CD4-positive, alpha-beta T cell treated with Interleukin-2 at 100 ng/mL for 4 hours (primary cell): ENCODE measurements at regions not wholly inside any gene's neighbourhood (a gene's known extent, or its start where the extent isn't known, plus 50 kb on each side); places are given as distances from the start of the nearest gene placed in this dataset.
"Not testable (repeated sequence)": the region's sequence is repeated elsewhere in the genome, so short reads cannot be mapped to it uniquely, and the experiment has no call there.

Source experiments
- DNase-seq: peaks from one replicate; pipeline ENCODE4 v3.0.0-alpha.2; 2020; ENCODE audit warnings: low spot score

DNA sequence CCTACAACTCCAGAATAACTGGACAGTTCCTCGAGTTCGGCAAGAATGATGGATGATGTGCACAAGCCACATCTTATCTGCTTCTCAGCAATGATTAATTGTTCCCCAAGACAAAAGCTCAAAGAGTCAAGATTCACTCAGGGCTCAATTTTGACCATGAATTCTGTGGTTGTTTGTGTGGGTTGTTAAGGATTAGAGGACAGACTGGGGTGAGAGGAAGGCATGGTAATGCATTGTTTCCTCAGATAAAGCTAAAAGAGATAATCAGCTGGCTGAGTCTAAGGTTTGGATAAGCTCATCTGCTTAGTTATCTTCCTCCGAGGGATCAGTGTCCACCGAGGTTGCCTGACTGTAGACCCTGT, 161.0 kb downstream of the CPEB2 start:
- no peak for DNase-seq

DNA sequence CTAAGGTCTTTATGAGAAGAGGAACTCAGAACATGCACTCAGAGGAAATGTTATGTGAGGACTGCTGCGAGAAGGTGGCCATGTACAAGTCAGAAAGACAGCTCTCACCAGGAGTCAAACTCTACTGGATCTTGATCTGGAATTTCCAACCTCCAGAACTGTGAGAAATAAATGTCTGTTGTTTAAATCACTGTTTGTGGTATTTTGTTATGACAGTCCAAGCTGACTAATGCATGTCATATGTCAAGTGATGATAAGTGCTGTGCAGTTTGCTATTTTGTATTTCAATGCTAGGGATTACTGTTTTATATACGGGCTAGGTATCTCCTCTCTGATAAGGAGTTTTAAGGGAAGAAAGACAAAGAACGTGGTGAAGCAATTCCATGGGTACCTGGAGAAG, 162.3 kb downstream of the CPEB2 start:
- no peak for DNase-seq

DNA sequence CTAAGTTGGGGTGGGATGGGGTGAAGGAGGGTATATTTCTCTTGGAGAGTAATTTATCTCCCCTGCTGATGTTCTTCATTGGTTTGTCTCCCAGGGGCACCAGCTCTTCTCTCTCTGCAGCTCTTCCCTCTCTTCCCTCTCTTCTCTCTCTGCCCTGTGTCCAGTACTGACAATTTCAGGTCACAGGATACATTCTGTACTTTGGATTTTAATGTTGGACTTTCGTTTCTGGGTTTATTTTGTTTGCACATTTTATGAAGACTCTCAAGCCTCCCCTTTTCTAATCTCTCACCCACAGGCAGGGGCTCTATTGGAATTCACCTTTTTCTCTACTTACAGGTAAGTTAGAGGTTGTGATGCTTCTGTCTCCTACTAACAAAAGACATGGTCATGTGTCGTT, 165.5 kb downstream of the CPEB2 start:
- DNase-seq = no peak

DNA sequence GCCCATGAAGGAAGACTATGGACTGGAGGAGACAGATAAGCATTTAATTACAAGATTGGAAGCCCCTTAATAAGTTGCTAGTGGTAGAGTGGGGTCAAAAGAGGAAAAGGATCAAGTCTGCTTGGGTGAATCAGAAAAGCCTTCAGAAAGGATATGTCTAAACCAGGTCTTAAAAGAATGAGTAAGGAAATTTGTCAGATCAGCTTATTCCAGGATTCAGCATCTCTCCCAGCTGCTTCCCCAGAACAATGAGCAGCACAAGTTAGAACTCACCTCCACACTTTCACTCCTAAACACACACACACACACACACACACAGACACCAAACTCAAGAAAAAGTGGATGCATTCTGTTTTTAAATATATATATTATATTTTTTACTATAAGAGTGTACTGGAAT, 166.5 kb downstream of the CPEB2 start:
- no peak for DNase-seq

DNA sequence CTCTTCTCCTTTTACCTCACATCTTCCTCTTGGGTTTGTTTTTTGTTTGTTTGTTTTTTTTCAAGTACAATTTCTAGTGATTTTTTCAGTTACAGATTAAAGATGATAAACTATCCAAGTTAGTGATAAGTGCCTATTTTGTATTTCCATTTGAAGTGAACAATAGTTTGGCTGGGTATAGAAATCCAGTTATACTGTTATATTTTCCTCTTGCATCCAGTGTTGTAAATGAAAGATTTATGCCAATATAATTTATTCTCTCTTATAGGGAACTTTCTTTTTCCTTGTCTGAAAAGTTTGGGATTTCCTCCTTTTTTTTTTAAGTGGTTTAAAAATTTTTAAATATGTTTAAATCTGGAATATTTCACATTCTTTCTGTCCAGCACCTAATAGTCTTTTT, 169.4 kb downstream of the CPEB2 start:
- DNase-seq = no peak

DNA sequence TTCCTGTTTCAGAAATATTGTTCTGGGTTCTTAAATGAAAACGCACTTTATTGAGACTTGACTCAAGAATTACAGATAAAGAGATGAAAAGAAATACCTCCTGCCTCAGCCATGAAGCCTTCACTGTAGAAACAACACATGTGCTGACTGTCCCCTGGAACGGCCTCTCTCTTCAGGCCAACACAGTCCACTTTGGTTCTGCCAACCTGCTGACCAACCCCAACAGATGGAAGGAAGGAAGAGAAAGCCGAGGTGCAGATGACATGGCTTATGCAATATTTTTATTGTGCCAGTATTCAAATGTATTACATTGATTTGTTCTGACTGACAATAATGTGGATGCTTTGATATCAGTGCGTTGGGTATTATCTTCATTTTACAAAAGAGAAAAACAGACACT, 171.0 kb downstream of the CPEB2 start:
- DNase-seq = no peak

DNA sequence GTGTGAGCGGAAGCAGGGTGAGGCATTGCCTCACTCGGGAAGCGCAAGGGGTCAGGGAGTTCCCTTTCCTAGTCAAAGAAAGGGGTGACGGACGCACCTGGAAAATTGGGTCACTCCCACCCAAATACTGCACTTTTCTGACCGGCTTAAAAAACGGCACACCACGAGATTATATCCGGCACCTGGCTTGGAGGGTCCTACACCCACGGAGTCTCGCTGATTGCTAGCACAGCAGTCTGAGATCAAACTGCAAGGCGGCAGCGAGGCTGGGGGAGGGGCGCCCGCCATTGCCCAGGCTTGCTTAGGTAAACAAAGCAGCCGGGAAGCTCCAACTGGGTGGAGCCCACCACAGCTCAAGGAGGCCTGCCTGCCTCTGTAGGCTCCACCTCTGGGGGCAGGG, 171.9 kb downstream of the CPEB2 start:
- not testable (repeated sequence) for DNase-seq

DNA sequence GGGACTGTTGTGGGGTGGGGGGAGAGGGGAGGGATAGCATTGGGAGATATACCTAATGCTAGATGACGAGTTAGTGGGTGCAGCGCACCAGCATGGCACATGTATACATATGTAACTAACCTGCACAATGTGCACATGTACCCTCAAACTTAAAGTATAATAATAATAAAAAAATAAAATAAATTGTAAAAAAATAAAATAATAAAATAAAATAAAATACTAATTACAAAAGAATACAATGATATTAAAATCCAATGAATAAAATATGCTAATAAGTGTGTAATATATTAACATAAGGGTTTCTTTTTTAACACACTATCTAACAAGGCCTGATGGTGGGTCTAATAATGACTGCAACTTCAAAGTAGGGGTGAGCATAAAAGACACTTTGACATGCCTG, 177.6 kb downstream of the CPEB2 start:
- not testable (repeated sequence) for DNase-seq

DNA sequence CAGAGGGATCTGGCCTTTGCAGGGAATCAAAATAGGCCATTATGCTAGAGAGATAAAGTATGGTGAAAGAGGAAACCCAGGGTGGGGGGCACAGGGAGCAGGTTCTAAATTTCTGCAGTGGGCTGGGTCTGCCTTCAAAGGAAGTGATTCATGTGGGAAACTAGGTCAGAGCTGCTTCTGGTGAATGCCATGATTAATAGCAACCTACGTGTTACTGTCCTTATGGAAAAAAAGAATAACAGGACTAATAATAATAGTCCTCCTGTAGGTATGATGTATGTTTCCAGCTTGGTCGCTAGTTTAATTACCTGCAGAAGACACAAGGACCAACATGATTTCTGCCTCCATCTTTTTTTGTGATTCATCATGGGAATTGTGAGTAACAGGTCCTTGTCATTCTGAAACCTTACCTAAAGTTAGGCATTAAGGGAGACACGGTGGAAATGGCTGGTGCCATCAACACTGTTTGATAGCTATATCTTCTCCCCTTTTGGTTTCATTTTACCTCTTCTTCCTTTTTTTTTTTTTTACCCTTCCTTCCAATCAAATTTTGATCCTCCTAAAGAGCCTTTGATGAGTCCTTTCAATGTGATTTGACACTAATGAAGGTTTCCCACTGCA, 180.4 kb downstream of the CPEB2 start:
- DNase-seq = no peak

DNA sequence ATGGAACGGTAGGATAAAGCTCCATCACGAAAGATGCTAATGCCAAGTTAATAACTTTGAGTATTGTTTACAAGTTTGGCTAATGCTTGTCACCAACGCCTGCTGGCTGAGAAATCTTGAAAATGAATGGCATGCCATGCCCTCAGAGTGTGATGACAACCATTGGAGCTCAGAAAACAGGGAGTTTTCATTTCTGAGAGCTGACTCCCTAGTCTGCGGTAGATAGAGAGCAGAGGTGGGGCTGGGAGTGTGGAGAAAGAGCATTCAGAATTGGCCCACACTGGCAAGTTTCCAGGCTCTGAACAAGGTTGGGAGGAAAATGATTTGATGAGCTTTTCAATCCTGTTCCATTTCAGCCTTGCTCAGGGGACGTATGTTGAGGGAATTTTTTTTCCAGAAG, 183.9 kb downstream of the CPEB2 start:
- no peak for DNase-seq

DNA sequence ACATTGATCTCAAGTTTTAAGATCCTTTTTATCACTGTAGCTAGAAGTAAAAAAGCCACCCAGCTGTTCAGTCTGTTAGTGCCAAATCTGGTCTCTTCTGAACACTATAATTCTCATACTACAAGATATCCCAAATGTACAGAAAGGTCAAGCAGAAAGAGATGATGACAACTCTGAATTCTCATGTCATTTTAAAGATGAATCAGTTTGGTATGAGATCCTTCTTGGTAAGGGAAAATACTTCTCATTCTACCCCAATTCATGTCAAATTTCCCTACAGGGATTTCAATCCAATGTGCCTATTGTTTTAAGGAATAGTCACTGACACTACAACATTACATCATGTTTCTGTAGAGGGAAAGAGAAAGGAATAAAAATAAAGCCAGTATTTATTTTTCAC, 184.5 kb downstream of the CPEB2 start:
- no peak for DNase-seq

DNA sequence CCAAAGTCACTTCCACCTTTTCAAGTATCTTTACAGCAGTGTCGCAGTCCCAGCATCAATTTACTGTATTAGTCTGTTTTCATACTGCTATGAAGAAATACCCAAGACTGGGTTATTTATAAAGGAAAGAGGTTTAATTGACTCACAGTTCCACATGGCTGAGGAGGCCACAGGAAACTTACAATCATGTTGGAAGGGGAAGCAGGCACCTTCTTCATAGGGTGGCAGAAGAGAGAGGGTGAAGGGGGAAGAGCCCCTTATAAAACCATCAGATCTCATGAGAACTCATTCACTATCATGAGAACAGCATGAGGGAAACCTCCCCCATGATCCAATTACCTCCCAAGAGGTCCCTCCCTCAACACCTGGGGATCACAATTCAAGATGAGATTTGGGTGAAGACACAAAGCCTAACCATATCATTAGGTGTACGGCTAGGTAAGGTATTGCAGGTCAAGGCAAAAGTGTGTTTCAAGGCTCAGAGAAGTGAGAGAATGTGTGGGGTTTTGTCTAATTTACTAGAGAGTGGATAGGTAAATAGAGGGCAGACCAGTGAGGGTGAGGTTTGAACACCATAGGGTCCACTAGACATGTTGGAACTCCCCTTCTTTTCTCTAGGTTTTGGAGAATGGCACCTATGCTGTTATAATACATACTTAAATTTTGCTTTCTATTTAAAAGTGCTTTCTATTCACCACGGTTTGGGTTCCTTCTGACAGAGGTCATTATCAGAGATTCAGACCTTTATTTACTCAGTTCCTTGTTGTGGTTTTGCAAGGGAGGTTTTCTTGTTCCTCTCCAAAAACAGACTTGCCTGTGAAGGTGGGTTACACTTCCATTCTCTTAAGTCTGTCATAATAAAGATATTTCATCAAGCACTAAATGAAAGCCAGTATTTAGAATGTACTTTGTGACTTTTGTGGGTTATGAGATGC, 186.6 kb downstream of the CPEB2 start:
- DNase-seq = no peak

DNA sequence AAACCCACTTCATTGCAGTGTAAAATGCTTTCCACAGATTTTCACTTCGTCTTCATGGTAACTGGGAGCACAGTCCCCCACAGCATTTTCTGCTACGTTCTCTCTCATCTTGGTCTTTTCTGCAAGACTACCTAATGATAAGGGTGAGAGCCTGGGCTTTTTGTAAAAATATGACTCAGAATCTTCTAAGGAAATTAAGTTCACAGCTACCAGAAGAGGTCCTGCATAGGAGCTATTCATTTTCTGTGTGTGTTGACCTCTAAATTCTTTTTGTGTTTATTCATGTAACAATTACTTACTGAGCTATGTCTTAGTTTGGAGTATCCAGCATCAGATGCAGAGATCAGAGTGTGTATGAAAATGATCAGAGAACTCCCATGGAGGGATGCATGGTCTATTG, 192.2 kb downstream of the CPEB2 start:
- DNase-seq = no peak

DNA sequence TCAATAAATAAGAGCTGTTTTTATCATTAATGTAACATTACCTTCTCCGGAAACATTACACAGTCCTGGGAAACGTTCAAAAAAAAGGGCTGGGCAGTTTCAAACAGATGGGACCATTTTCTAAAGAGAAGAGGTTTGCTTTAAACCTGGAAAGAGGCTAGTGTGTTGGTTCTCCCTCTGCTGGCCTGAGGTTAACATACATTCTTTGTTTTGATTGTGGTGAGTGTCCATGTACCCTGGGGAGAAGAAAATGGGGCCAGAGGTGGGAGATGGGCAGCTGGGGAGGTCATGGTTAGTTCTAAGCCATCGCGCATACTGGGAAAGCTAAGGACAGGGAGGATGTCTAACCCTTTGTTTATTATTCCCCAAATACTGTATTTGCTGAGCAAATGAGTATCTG, 194.7 kb downstream of the CPEB2 start:
- no peak for DNase-seq

DNA sequence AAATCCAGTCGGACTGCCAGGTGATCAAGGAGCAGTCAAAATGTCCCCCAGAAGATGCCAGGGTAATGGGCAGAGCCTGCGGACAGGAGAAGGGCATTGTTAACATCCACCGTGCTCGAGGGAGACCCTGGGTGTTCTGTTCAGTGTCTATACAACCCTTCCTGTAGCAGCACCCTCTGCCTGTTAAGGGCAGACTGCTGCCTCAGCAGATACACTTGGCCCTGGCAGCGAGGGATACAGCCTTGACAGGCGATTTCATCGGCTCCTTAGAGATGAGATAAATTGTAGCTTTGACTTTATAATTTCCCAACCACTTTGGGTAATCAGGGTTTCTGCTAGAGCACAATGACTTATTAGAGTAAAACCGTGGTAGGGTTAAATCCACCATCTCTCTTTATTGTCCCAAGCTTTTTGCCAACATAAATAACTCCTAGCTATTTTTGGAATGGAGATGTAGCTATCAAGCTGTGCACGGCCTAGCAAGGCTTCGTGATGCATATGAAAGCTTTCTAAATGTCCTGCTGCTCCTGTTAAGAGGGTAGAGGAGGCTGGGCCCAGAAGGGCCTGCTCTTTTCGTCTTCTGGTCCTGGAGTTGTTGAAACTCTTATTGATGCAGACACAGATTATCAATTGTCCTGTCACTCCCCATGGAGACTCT, 195.9 kb downstream of the CPEB2 start:
- DNase-seq = no peak

DNA sequence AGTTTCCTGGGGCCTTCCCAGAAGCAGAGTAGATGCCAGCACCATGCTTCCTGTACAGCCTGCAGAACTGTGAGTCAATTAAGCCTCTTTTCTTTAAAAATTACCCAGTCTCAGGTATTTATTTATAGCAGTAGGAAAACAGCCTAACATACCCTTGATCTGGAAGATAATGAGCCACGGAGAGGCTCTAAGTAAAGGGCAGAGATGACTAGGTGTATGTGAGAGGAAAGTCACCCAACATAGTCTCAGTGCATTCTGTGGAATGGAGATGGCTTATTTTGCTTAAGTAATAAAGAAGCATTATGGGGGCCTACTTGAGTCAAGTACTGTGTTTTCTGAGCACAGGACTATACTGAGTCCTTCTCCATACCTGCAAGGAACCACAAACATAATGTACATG, 199.5 kb downstream of the CPEB2 start:
- no peak for DNase-seq

DNA sequence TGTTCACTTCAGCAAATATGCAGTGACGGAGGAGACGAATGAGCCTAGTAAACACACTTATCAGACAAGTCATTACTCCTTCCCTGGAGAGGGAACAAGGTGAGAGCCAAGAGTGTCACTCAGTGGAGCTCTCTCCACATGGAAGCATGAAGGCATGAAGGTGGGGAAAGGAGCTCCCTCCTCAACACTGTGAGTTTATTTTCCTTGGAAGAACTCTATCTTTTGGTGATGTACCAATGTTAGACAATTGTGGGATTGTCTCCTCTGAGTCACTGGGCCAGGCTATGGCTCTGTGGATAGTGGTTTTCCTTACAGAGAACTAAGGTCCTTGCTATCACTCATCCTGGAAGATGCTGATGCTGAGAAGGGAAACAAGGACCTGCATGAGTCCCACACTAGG, 200.2 kb downstream of the CPEB2 start:
- no peak for DNase-seq

DNA sequence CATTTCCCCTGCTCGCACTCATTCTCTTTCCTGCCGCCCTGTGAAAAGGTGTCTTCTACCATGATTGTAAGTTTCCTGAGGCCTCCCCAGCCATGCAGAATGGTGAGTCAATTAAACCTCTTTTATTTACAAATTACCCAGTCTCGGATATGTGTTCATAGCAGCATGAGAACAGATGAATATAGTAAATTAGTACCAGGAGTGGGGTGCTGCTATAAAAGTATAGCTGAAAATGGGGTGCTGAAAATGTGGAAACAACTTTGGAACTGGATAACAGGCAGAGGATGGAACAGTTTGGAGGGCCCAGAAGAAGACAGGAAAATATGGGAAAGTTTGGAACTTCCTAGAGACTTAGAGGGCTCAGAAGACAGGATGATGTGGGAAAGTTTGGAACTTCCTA, 204.2 kb downstream of the CPEB2 start:
- DNase-seq = not testable (repeated sequence)

DNA sequence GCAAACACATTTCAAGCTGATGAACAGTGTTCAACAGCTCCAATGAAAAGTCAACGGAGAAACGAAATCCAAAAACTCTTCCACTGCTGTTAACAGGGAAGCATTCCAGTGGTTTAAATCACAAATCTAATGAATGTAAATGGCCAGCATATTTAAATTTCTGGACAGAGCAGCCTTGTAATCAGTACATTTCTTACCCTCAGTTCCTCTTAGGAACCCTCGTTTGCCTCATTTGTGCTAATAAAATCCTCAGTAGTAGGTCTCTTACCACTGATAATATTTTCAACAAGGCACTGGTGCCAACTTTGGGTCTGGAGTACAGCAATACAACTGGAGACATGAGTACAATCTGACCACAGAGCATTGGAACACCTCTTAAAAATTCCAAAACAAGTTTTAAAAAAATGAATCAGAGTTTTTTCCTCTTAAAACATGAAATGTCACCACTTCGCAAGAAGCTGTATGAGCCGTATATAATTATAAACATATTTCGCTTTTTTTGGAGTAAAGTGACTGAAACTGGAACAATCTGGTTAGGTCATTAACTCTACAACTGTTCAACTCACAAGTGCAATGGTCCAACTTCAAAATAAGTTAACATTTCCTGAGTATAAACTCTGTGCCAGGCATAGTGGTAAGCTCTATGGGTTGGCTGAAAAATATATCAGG, 211.2 kb downstream of the CPEB2 start:
- no peak for DNase-seq

DNA sequence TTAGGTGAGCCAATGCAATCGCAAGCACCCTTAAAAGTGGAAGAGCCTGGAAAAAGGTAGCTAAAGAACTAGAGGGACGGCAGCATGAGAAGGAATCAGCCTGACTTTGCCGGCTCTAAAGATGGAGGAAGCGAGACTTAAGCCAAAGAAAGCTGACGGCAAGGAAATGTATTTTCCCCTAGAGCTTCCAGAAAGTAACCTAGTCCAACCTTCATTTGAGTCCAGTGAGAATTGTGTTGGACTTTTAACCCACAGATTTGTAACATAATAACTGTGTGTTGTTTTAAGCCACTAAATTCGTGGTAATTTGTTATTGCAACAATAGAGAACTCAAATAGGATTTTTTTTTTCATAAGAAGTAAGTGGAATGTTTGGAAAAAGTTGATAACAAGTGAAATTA, 212.7 kb upstream of the C1QTNF7 start:
- DNase-seq = no peak

DNA sequence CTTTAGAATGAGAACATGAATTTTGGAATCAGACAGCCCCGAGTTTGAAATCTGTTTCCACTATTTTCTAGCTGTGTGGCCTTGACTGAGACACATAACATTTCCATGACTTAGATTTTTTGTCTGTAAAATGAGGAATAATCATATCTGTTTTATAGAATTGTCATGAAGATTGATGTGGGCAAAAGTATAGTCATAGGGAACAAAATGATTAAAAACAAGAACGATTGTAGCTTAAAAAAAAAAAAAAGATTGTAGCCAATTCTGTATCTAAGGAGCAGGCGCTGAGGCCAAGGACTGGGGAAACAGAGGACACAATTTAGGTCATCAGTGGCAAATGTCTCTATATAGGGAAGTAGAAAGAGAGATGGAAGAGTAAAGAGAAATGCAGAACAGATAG, 201.6 kb upstream of the C1QTNF7 start:
- no peak for DNase-seq

DNA sequence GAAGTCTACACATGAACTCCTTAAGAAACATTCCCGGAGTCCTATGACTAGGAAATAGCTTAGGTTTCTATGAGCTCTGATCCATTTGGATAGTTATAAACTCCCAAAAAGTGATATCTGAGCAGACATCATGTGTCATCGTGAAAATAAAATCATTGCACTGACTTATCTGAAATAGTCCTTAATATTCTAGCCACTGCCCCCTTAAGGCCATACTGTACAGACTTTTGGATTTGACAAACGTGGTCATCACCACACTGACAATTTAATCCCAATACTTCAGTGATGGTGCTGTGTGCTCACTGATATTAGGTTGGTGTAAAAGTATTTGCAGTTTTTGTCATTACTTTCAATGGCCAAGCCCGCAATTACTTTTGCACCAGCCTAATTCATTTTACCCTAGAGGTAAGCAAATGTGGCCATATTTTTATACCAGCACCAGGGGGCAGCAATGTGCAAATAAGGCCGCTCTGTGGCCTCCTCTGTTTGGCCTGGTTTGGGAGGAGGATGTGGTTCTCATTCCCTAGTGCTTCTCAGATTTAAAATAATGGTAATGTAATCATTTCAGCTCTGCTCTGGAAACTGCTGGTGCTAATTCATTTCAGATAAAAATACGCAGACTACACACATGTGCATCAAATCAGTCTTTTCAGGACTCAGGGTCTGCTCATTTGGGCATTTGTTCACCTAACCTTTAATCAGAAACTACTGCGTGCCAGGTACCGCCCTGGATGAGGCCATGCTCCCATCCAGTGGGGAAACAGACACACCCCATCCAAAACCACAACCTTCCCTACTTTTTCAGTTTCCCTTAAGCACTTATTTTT, 196.4 kb upstream of the C1QTNF7 start:
- DNase-seq = peak; percentile 79
